ENCODE measurements at regions not wholly inside any gene's neighbourhood (a gene's known extent, or its start where the extent isn't known, plus 50 kb on each side); places are given as distances from the start of the nearest gene placed in this dataset.

DNA sequence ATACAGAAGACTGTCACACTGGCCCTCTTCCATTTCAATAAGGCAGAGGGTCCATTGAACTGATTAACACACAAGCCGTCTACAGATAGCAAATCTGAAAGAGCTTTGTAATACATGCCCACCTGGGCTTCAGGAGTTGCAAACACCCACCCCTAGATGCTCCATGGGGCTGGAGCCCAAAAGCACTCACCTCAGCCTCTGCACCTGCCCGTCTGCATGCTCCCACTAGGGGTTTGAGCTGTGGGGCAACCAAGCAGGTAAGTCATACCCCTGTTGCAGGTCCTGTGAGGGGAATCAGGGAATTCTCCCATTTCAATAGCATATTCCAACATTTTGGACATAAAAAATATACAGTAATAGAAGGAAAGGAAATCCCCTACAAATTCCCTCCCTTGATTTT, 243.0 kb upstream of the KCNIP4 start:
- no peaks in the 10 kb centered on the region for H3K27me3 ChIP-seq (ENCODE audit: control insufficient read depth, low read length)
- no peaks in the 10 kb centered on the region for H4K20me1 ChIP-seq (ENCODE audit: control insufficient read depth, insufficient read depth, low read depth, low read length)
- no peak overlapping the region for H3K4me2 ChIP-seq (ENCODE audit: low read length)
- H3K36me3 ChIP-seq (ENCODE audit: control insufficient read depth, low read length): no peaks in the 10 kb centered on the region
- H3K4me3 ChIP-seq (ENCODE audit: low read length): no peak overlapping the region
- H3F3A ChIP-seq (ENCODE audit: control insufficient read depth, insufficient read depth): no peaks in the 10 kb centered on the region
- no peaks in the 10 kb centered on the region for H3K9me3 ChIP-seq (ENCODE audit: control insufficient read depth, insufficient read depth, low read length)
- no peaks in the 10 kb centered on the region for H3K9me2 ChIP-seq (replicated peaks; ENCODE audit: control insufficient read depth, low read length)
- no peaks in the 10 kb centered on the region for H3K79me2 ChIP-seq (ENCODE audit: control insufficient read depth, low read length)
- TF ChIP-seq EZH2phosphoT487 (IDR thresholded peaks at IDR 0.05; ENCODE audit: borderline replicate concordance, low read length): no peak
- H3K4me1 ChIP-seq (ENCODE audit: control insufficient read depth, low read length): no peaks in the 10 kb centered on the region
- H3K27ac ChIP-seq (ENCODE audit: low read depth, low read length): no peak overlapping the region

DNA sequence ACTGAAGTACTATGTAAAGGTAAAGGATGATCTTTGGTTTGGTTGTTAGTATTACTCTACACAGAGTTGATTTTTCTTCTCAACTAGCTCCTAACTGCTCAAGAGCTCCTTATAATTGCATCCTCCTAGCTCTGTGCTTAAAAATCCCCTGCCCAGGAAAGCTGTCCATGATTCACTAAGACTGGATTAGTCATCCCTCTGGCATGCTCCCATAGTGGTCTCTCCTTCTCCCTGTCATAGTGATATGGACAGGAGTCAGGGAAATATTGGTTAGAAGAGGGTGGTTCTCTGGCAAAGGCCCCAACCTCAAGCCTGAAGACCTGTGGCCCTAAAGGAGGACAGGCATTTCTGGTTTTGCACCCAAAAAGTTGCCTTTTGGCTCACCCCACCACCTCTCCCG, 242.3 kb upstream of the KCNIP4 start:
- Histone ChIP-seq H3K36me3 (ENCODE audit: control insufficient read depth, low read length) (no peaks in the 10 kb centered on the region), H3K4me3 (ENCODE audit: low read length) (no peak overlapping the region), H4K20me1 (ENCODE audit: control insufficient read depth, insufficient read depth, low read depth, low read length) (no peaks in the 10 kb centered on the region), H3K79me2 (ENCODE audit: control insufficient read depth, low read length) (no peaks in the 10 kb centered on the region), H3K27me3 (ENCODE audit: control insufficient read depth, low read length) (no peaks in the 10 kb centered on the region), H3K9me3 (ENCODE audit: control insufficient read depth, insufficient read depth, low read length) (no peaks in the 10 kb centered on the region), H3K4me2 (ENCODE audit: low read length) (no peak overlapping the region), H3K4me1 (ENCODE audit: control insufficient read depth, low read length) (no peaks in the 10 kb centered on the region), H3F3A (ENCODE audit: control insufficient read depth, insufficient read depth) (no peaks in the 10 kb centered on the region), H3K9me2 (replicated peaks; ENCODE audit: control insufficient read depth, low read length) (no peaks in the 10 kb centered on the region), H3K27ac (ENCODE audit: low read depth, low read length) (no peak overlapping the region)
- TF ChIP-seq, protein P1, sequence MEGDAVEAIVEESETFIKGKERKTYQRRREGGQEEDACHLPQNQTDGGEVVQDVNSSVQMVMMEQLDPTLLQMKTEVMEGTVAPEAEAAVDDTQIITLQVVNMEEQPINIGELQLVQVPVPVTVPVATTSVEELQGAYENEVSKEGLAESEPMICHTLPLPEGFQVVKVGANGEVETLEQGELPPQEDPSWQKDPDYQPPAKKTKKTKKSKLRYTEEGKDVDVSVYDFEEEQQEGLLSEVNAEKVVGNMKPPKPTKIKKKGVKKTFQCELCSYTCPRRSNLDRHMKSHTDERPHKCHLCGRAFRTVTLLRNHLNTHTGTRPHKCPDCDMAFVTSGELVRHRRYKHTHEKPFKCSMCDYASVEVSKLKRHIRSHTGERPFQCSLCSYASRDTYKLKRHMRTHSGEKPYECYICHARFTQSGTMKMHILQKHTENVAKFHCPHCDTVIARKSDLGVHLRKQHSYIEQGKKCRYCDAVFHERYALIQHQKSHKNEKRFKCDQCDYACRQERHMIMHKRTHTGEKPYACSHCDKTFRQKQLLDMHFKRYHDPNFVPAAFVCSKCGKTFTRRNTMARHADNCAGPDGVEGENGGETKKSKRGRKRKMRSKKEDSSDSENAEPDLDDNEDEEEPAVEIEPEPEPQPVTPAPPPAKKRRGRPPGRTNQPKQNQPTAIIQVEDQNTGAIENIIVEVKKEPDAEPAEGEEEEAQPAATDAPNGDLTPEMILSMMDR (IDR thresholded peaks at IDR 0.05; ENCODE audit: low read depth, low read length, poor library complexity, severe bottlenecking): no peak
- TF ChIP-seq EZH2phosphoT487 (IDR thresholded peaks at IDR 0.05; ENCODE audit: borderline replicate concordance, low read length): no peak

DNA sequence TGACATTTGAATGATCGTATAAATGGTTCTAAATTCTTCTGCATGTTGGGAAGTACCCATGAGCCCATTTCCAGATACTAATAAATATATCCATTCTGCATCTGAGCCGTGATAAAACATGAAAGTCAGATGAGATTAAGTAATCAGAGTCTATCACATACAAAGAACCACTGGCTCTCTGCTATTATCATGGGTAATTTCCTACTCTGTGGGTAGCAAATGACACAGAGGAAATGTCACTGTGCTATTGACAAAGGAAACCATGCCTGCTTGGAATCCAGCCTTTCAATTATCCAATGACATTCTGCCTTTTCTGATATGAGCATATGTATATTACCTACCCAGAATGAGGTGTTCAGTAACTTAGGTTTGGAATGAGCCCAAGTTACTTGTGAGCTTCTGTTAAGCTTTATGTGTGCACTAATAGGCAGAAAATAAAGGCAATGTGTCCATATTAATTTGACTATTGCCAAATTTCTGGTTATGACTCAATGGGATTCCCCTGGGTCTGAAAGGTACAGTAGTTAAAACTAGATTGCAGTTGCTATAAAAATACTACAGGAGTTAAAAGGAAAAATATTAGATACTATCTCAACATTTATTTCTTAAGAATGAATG, 238.7 kb upstream of the KCNIP4 start:
- no peak for TF ChIP-seq EZH2phosphoT487 (IDR thresholded peaks at IDR 0.05; ENCODE audit: borderline replicate concordance, low read length)
- TF ChIP-seq, protein P1 (IDR thresholded peaks at IDR 0.05; ENCODE audit: low read depth, low read length, poor library complexity, severe bottlenecking): no peak
- Histone ChIP-seq H3K4me2 (ENCODE audit: low read length) (no peak overlapping the region), H3K27ac (ENCODE audit: low read depth, low read length) (no peak overlapping the region), H3K36me3 (ENCODE audit: control insufficient read depth, low read length) (no peaks in the 10 kb centered on the region), H3K4me1 (ENCODE audit: control insufficient read depth, low read length) (no peaks in the 10 kb centered on the region), H4K20me1 (ENCODE audit: control insufficient read depth, insufficient read depth, low read depth, low read length) (no peaks in the 10 kb centered on the region), H3K9me3 (ENCODE audit: control insufficient read depth, insufficient read depth, low read length) (no peaks in the 10 kb centered on the region), H3K79me2 (ENCODE audit: control insufficient read depth, low read length) (no peaks in the 10 kb centered on the region), H3K27me3 (ENCODE audit: control insufficient read depth, low read length) (no peaks in the 10 kb centered on the region), H3F3A (ENCODE audit: control insufficient read depth, insufficient read depth) (no peaks in the 10 kb centered on the region), H3K9me2 (replicated peaks; ENCODE audit: control insufficient read depth, low read length) (no peaks in the 10 kb centered on the region), H3K4me3 (ENCODE audit: low read length) (no peak overlapping the region)

DNA sequence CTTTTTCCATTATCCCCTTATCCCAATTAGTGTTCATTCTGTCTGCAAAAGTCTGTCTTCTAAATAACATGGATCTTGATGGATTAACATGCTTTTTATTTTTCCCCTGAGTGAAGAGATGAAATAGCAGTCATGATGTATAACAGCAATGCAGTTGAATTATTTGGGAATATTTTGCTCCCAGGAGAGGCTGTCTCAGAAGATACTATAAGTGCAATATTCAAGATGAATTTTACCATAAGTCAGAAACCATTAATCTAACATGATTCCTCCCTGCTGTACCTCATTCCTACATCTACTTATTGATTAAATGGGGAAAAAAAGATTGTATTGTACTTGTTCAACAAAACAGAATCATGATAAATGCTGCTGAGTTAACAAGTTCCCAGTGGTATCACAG, 233.2 kb upstream of the KCNIP4 start:
- Histone ChIP-seq H3K4me1 (ENCODE audit: control insufficient read depth, low read length) (no peaks in the 10 kb centered on the region), H3K79me2 (ENCODE audit: control insufficient read depth, low read length) (no peaks in the 10 kb centered on the region), H3K4me3 (ENCODE audit: low read length) (no peak overlapping the region), H3K4me2 (ENCODE audit: low read length) (no peak overlapping the region), H3K27me3 (ENCODE audit: control insufficient read depth, low read length) (no peaks in the 10 kb centered on the region), H3K9me2 (replicated peaks; ENCODE audit: control insufficient read depth, low read length) (no peaks in the 10 kb centered on the region), H3K36me3 (ENCODE audit: control insufficient read depth, low read length) (no peaks in the 10 kb centered on the region), H3F3A (ENCODE audit: control insufficient read depth, insufficient read depth) (no peaks in the 10 kb centered on the region), H4K20me1 (ENCODE audit: control insufficient read depth, insufficient read depth, low read depth, low read length) (no peaks in the 10 kb centered on the region), H3K27ac (ENCODE audit: low read depth, low read length) (no peak overlapping the region), H3K9me3 (ENCODE audit: control insufficient read depth, insufficient read depth, low read length) (no peaks in the 10 kb centered on the region)
- no peak for TF ChIP-seq EZH2phosphoT487 (IDR thresholded peaks at IDR 0.05; ENCODE audit: borderline replicate concordance, low read length)
- TF ChIP-seq, protein P1 (IDR thresholded peaks at IDR 0.05; ENCODE audit: low read depth, low read length, poor library complexity, severe bottlenecking): no peak
